ENCODE measurements at regions not wholly inside any gene's neighbourhood (a gene's known extent, or its start where the extent isn't known, plus 50 kb on each side); places are given as distances from the start of the nearest gene placed in this dataset.
"Not testable (repeated sequence)": the region's sequence is repeated elsewhere in the genome, so short reads cannot be mapped to it uniquely, and the experiment has no call there.

DNA sequence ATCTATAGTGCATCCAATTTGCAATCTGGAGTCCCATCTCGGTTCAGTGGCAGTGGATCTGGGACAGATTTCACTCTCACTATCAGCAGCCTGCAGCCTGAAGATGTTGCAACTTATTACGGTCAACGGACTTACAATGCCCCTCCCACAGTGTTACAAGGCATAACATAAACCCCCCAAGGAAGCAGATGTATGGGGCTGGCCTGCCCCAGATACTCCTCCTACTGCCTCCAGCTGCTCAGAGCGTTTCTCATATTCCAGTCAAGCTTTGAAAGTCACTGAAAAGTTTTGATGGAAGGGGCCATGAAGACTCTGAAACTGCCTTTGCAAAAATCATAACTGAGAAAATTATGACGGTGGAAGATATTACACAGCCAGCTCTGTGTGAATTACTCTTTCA is 1193.6 kb downstream of the RPIA start:
- not testable (repeated sequence) for TF ChIP-seq POLR2A (IDR thresholded peaks at IDR 0.05; ENCODE audit: low read depth, low read length); CTCF (conservative IDR thresholded peaks at IDR 0.05; ENCODE audit: low read depth, low read length); RAD21 (IDR thresholded peaks at IDR 0.05; ENCODE audit: low read length); BHLHE40 (IDR thresholded peaks at IDR 0.05; ENCODE audit: low read depth, low read length); RCOR1 (IDR thresholded peaks at IDR 0.05; ENCODE audit: insufficient replicate concordance, low read length); RFX5 (IDR thresholded peaks at IDR 0.05; ENCODE audit: low read depth, low read length); CHD1 (IDR thresholded peaks at IDR 0.05; ENCODE audit: low read depth, low read length); FOS (IDR thresholded peaks at IDR 0.05; ENCODE audit: low read depth, low read length)
- TF ChIP-seq, protein P1, sequence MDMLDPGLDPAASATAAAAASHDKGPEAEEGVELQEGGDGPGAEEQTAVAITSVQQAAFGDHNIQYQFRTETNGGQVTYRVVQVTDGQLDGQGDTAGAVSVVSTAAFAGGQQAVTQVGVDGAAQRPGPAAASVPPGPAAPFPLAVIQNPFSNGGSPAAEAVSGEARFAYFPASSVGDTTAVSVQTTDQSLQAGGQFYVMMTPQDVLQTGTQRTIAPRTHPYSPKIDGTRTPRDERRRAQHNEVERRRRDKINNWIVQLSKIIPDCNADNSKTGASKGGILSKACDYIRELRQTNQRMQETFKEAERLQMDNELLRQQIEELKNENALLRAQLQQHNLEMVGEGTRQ (IDR thresholded peaks at IDR 0.05; ENCODE audit: low read depth, low read length): not testable (repeated sequence)
